ENCODE measurements at regions not wholly inside any gene's neighbourhood (a gene's known extent, or its start where the extent isn't known, plus 50 kb on each side); places are given as distances from the start of the nearest gene placed in this dataset.

GRCh38 chr2:163812926-163813520, 77.2 kb upstream of the FIGN start:
- H2BK15ac ChIP-seq (ENCODE audit: low read depth, low read length), result no peak overlapping the region
- H2AFZ ChIP-seq (replicated peaks; ENCODE audit: low read length, poor library complexity), result no peak overlapping the region
- no peak for ATAC-seq (ENCODE audit: low read depth)
- dilution Hi-C loops (cut with HindIII; ENCODE audit: low sequenced_read_pairs, unreplicated experiment) (no loop called here), intact Hi-C loops (cut with micrococcal nuclease) (no loop called here), in situ Hi-C loops (cut with MboI; ENCODE audit: low sequenced_read_pairs) (no loop called here)
- H3K18ac ChIP-seq (ENCODE audit: low read depth, low read length), result no peak overlapping the region
- no peak overlapping the region for H3K56ac ChIP-seq (ENCODE audit: extremely low read depth, insufficient read depth, low read length)
- POLR2A ChIA-PET (ENCODE audit: unreplicated experiment), result no interaction called here
- no peaks in the 10 kb centered on the region for H3K4me1 ChIP-seq (ENCODE audit: control insufficient read depth, insufficient read depth, low read length)
- no peak overlapping the region for H2BK120ac ChIP-seq (ENCODE audit: low read depth, low read length)
- no peaks in the 10 kb centered on the region for H3K79me1 ChIP-seq (ENCODE audit: low read depth in 1 of 2, low read length in 2 of 2)
- H3K9me3 ChIP-seq (ENCODE audit: control insufficient read depth, insufficient read depth, low read length), result no peaks in the 10 kb centered on the region
- no peak overlapping the region for H3K27ac ChIP-seq (ENCODE audit: insufficient read depth, low read length)
- no peak overlapping the region for H3K23ac ChIP-seq (ENCODE audit: low read depth, low read length)
- no peak overlapping the region for H3K9ac ChIP-seq (ENCODE audit: low read depth, low read length)
- H3K36me3 ChIP-seq (ENCODE audit: control insufficient read depth, insufficient read depth, low read length), result no peaks in the 10 kb centered on the region
- H3K27me3 ChIP-seq (ENCODE audit: control insufficient read depth, insufficient read depth, low read length), result no peaks in the 10 kb centered on the region
- H2BK20ac ChIP-seq (ENCODE audit: low read depth, low read length), result no peak overlapping the region
- no peak overlapping the region for H2BK5ac ChIP-seq (ENCODE audit: low read depth, low read length, poor library complexity, severe bottlenecking)
- CTCF ChIA-PET, result no interaction called here
- H3K14ac ChIP-seq (replicated peaks; ENCODE audit: low read depth, low read length), result no peak overlapping the region
- no peak for DNase-seq
- no peak overlapping the region for H4K91ac ChIP-seq (ENCODE audit: insufficient read depth, low read depth, low read length)
- H4K8ac ChIP-seq (ENCODE audit: low read depth in 2 of 2, low read length in 2 of 2), result no peak overlapping the region
- H3K4me2 ChIP-seq (ENCODE audit: low read depth, low read length), result no peak overlapping the region
- no peak overlapping the region for H2AK5ac ChIP-seq (ENCODE audit: low read depth, low read length)
- no TSS peak for BruUV-seq (replicated peaks)
- no peak overlapping the region for H3K4ac ChIP-seq (ENCODE audit: low read depth, low read length)
- H4K5ac ChIP-seq (ENCODE audit: low read depth, low read length), result no peak overlapping the region
- TF ChIP-seq ELK1 (IDR thresholded peaks at IDR 0.05; ENCODE audit: borderline replicate concordance, low read depth, low read length) (no peak), MAZ (IDR thresholded peaks at IDR 0.05; ENCODE audit: borderline replicate concordance, low read depth, low read length) (no peak), RAD21 (IDR thresholded peaks at IDR 0.05; ENCODE audit: low read length) (no peak), CEBPB (IDR thresholded peaks at IDR 0.05; ENCODE audit: low read depth, low read length) (no peak), RFX5 (IDR thresholded peaks at IDR 0.05; ENCODE audit: low read depth, low read length) (no peak), BHLHE40 (IDR thresholded peaks at IDR 0.05; ENCODE audit: low read depth, low read length) (no peak), POLR2A (IDR thresholded peaks at IDR 0.05; ENCODE audit: low read depth, low read length) (no peak), RCOR1 (IDR thresholded peaks at IDR 0.05; ENCODE audit: insufficient replicate concordance, low read length) (no peak), CHD1 (IDR thresholded peaks at IDR 0.05; ENCODE audit: low read depth, low read length) (no peak), USF2 (IDR thresholded peaks at IDR 0.05; ENCODE audit: low read depth, low read length) (no peak), CTCF (conservative IDR thresholded peaks at IDR 0.05; ENCODE audit: low read depth, low read length) (no peak)
- no peak overlapping the region for H2AK9ac ChIP-seq (replicated peaks; ENCODE audit: low read depth, low read length, poor library complexity)
- H4K20me1 ChIP-seq (ENCODE audit: insufficient read depth, low read length), result no peaks in the 10 kb centered on the region
- no peaks in the 10 kb centered on the region for H3K9me1 ChIP-seq (ENCODE audit: insufficient read depth, low read length)
- H3K4me3 ChIP-seq (ENCODE audit: insufficient read depth, low read depth, low read length), result no peak overlapping the region
- WGBS, 2 experiments (ENCODE audit: extremely low coverage in 2 of 2, insufficient read length in 1 of 2), result no CpG with 5 or more reads among the region's 1 CpG

Data from IMR-90 (cell line).